IMR-90 (cell line): ENCODE measurements at regions not wholly inside any gene's neighbourhood (a gene's known extent, or its start where the extent isn't known, plus 50 kb on each side); places are given as distances from the start of the nearest gene placed in this dataset.

Experiments used
- ATAC-seq: fragments of 200-7000 bp; cut with Tn5 transposase; 2 replicates; pipeline ENCODE4 v1.9.1; 2020; ENCODE audit warnings: low read depth, mild to moderate bottlenecking, moderate library complexity
- BruUV-seq: library from RNA; stranded (reverse); fragments of 400-500 nt; replicated peaks from 2 replicates; lab custom pipeline; 2021; lab: Mats Ljungman, UMichigan
- CTCF ChIA-PET: fragments of 300-600 bp; formaldehyde crosslinking; extraction: SDS; loops from one replicate; lab custom pipeline; 2021; ENCODE audit warnings: antibody characterized with exemption; lab: Yijun Ruan, JAX
- POLR2A ChIA-PET: fragments of 300-600 bp; sonication (Branson Sonifier 250); formaldehyde crosslinking; loops from one replicate; lab custom pipeline; 2022; ENCODE audit warnings: antibody characterized with exemption; ENCODE audit not compliant: unreplicated experiment; lab: Charles Lee
- DNase-seq: peaks from one replicate; pipeline ENCODE4 v3.0.0; 2013
- H2AFZ ChIP-seq: replicated peaks from 2 replicates; pipeline ENCODE3; 2013; ENCODE audit warnings: low read length, mild to moderate bottlenecking; ENCODE audit not compliant: poor library complexity
- H2AK5ac ChIP-seq: 2 replicates; pipeline ENCODE4 v1.6.1; 2013; ENCODE audit warnings: low read depth, low read length, inconsistent platforms
- H2AK9ac ChIP-seq: replicated peaks from 2 replicates; pipeline ENCODE3; 2013; ENCODE audit warnings: mild to moderate bottlenecking, low read depth, low read length, moderate library complexity; ENCODE audit not compliant: poor library complexity
- H2BK120ac ChIP-seq: 2 replicates; pipeline ENCODE4 v1.6.1; 2013; ENCODE audit warnings: low read depth, low read length, inconsistent platforms
- H2BK15ac ChIP-seq: 3 replicates; pipeline ENCODE4 v1.6.1; 2013; ENCODE audit warnings: low read depth, low read length, inconsistent platforms
- H2BK20ac ChIP-seq: 2 replicates; pipeline ENCODE4 v1.6.1; 2013; ENCODE audit warnings: low read depth, mild to moderate bottlenecking, inconsistent platforms, low read length, moderate library complexity
- H2BK5ac ChIP-seq: 2 replicates; pipeline ENCODE4 v1.6.1; 2013; ENCODE audit warnings: mild to moderate bottlenecking, low read depth, low read length, inconsistent platforms; ENCODE audit not compliant: poor library complexity, severe bottlenecking
- H3K14ac ChIP-seq: replicated peaks from 2 replicates; pipeline ENCODE4 v1.6.1; 2013; ENCODE audit warnings: low read depth, low read length, inconsistent platforms
- H3K18ac ChIP-seq: 2 replicates; pipeline ENCODE4 v1.6.1; 2013; ENCODE audit warnings: low read depth, low read length, control low read depth
- H3K23ac ChIP-seq: 2 replicates; pipeline ENCODE4 v1.6.1; 2013; ENCODE audit warnings: low read depth, low read length, inconsistent platforms
- H3K27ac ChIP-seq: 2 replicates; pipeline ENCODE4 v1.5.1; 2013; ENCODE audit warnings: mild to moderate bottlenecking, control low read depth, low read length; ENCODE audit not compliant: insufficient read depth
- H3K27me3 ChIP-seq: 2 replicates; pipeline ENCODE4 v1.6.1; 2013; ENCODE audit warnings: low read length; ENCODE audit not compliant: control insufficient read depth, insufficient read depth
- H3K36me3 ChIP-seq: 2 replicates; pipeline ENCODE4 v1.6.1; 2013; ENCODE audit warnings: low read length, mixed read lengths; ENCODE audit not compliant: control insufficient read depth, insufficient read depth
- H3K4ac ChIP-seq: 2 replicates; pipeline ENCODE4 v1.6.1; 2013; ENCODE audit warnings: low read depth, low read length, inconsistent platforms
- H3K4me1 ChIP-seq: 2 replicates; pipeline ENCODE4 v1.6.1; 2013; ENCODE audit warnings: low read length, mixed read lengths; ENCODE audit not compliant: control insufficient read depth, insufficient read depth
- H3K4me2 ChIP-seq: 2 replicates; pipeline ENCODE4 v1.6.1; 2013; ENCODE audit warnings: low read depth, mild to moderate bottlenecking, control low read depth, low read length, moderate library complexity
- H3K4me3 ChIP-seq: 2 replicates; pipeline ENCODE4 v1.5.1; 2013; ENCODE audit warnings: low read depth, mild to moderate bottlenecking, control low read depth, low read length, moderate library complexity; ENCODE audit not compliant: insufficient read depth
- H3K56ac ChIP-seq: 2 replicates; pipeline ENCODE4 v1.6.1; 2013; ENCODE audit warnings: low read length, inconsistent platforms; ENCODE audit not compliant: insufficient read depth; ENCODE audit errors: extremely low read depth
- H3K79me1 ChIP-seq, 2 experiments: 2 replicates each; pipeline ENCODE4 v1.6.1; 2013; ENCODE audit warnings: low read length in 2 of 2, inconsistent platforms in 1 of 2, low read depth in 1 of 2
- H3K9ac ChIP-seq: 2 replicates; pipeline ENCODE4 v1.6.1; 2013; ENCODE audit warnings: low read depth, low read length, control low read depth
- H3K9me1 ChIP-seq: 2 replicates; pipeline ENCODE4 v1.6.1; 2013; ENCODE audit warnings: low read length, inconsistent platforms; ENCODE audit not compliant: insufficient read depth
- H3K9me3 ChIP-seq: 2 replicates; pipeline ENCODE4 v1.6.1; 2013; ENCODE audit warnings: low read length; ENCODE audit not compliant: control insufficient read depth, insufficient read depth
- H4K20me1 ChIP-seq: 2 replicates; pipeline ENCODE4 v1.6.1; 2013; ENCODE audit warnings: low read length, inconsistent platforms; ENCODE audit not compliant: insufficient read depth
- H4K5ac ChIP-seq: 2 replicates; pipeline ENCODE4 v1.6.1; 2013; ENCODE audit warnings: mild to moderate bottlenecking, low read depth, low read length, control low read depth
- H4K8ac ChIP-seq, 2 experiments: 2 replicates each; pipeline ENCODE4 v1.6.1; 2013; ENCODE audit warnings: low read depth in 2 of 2, low read length in 2 of 2, control low read depth in 1 of 2, inconsistent platforms in 1 of 2
- H4K91ac ChIP-seq: 2 replicates; pipeline ENCODE4 v1.6.1; 2013; ENCODE audit warnings: low read depth, low read length, inconsistent platforms; ENCODE audit not compliant: insufficient read depth
- BHLHE40 ChIP-seq: fragments of 150-350 bp; IDR thresholded peaks from 2 replicates; pipeline ENCODE4 v1.6.1; 2016; ENCODE audit warnings: mild to moderate bottlenecking, low read depth, low read length
- CEBPB ChIP-seq: IDR thresholded peaks from 2 replicates; pipeline ENCODE4 v1.6.1; 2012; ENCODE audit warnings: low read depth, low read length, improper control_type of control experiment
- CHD1 ChIP-seq: IDR thresholded peaks from 2 replicates; pipeline ENCODE4 v1.6.1; 2012; ENCODE audit warnings: low read depth, low read length, improper control_type of control experiment
- FOS ChIP-seq: fragments of 150-350 bp; IDR thresholded peaks from 2 replicates; pipeline ENCODE4 v1.6.1; 2016; ENCODE audit warnings: low read depth, low read length
- MAFK ChIP-seq: IDR thresholded peaks from 2 replicates; pipeline ENCODE4 v1.6.1; 2012; ENCODE audit warnings: low read depth, low read length, improper control_type of control experiment
- MAZ ChIP-seq: IDR thresholded peaks from 2 replicates; pipeline ENCODE4 v1.6.1; 2012; ENCODE audit warnings: low read depth, mild to moderate bottlenecking, low read length, improper control_type of control experiment, moderate library complexity, borderline replicate concordance
- MXI1 ChIP-seq: IDR thresholded peaks from 2 replicates; pipeline ENCODE4 v1.6.1; 2012; ENCODE audit warnings: low read depth, mild to moderate bottlenecking, low read length, moderate library complexity, borderline replicate concordance
- NFE2L2 ChIP-seq: fragments of 150-350 bp; IDR thresholded peaks from 2 replicates; pipeline ENCODE4 v1.6.1; 2016; ENCODE audit warnings: low read depth, mild to moderate bottlenecking, low read length
- POLR2A ChIP-seq: IDR thresholded peaks from 2 replicates; pipeline ENCODE4 v1.6.1; 2012; ENCODE audit warnings: mild to moderate bottlenecking, low read depth, low read length
- RCOR1 ChIP-seq: IDR thresholded peaks from 2 replicates; pipeline ENCODE4 v1.6.1; 2012; ENCODE audit warnings: mild to moderate bottlenecking, low read length, improper control_type of control experiment; ENCODE audit not compliant: insufficient replicate concordance
- WGBS, 2 experiments: methylation state at CpG; one replicate each; pipeline versions ENCODE4 v1.1.5 to v1.1.7; 2013; ENCODE audit warnings: missing lambda C conversion rate in 2 of 2; ENCODE audit not compliant: insufficient read length in 1 of 2; ENCODE audit errors: extremely low coverage in 2 of 2; 5-methylcytosine and 5-hydroxymethylcytosine counted together
- dilution Hi-C: fragments of 300-500 bp; cut with HindIII; formaldehyde crosslinking; loops from one replicate; pipeline ENCODE4 v1.14.3; 2018; ENCODE audit warnings: low sequenced_read_pairs; ENCODE audit not compliant: unreplicated experiment
- in situ Hi-C: fragments of 300-500 bp; cut with MboI; formaldehyde crosslinking; loops from 3 replicates; pipeline ENCODE4 v1.14.3; 2019; ENCODE audit warnings: low sequenced_read_pairs, inconsistent platforms, mixed read lengths
- intact Hi-C: fragments of 100-400 bp; cut with micrococcal nuclease; formaldehyde crosslinking; loops from 2 replicates; pipeline ENCODE4 v1.10.0; 2022
- TF ChIP-seq, protein P1 (sequence below): fragments of 150-350 bp; IDR thresholded peaks from 2 replicates; pipeline ENCODE4 v1.6.1; 2017; ENCODE audit warnings: mild to moderate bottlenecking, antibody characterized with exemption, low read length, low read depth
- TF ChIP-seq, protein P2 (sequence below): conservative IDR thresholded peaks from 2 replicates; pipeline ENCODE4 v1.5.1; 2012; ENCODE audit warnings: mild to moderate bottlenecking, low read depth, low read length, improper control_type of control experiment

DNA sequence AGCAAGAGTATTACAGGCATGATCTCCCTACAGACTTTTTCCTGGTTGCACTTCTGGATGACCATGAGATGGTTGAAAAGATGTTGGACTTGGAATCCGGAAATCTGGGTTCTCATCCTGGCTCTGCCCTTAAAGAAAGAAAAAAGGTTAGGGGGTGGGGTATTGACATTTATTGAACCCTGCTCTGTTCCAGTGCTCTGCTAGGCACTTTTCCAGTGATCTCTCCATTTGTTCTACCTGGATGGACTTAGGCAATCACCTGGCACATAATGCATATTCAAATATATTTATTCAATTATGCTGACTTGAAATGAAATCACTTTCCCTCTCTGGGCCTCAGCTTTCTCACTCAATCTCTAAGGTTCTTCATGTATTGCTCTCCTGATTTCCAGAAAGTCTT lies 101.0 kb upstream of the NFIA start:
- no peaks in the 10 kb centered on the region for H3K9me3 ChIP-seq
- DNase-seq (no peak), ATAC-seq (no peak)
- no peak overlapping the region for H3K23ac ChIP-seq
- H2AK5ac ChIP-seq, result no peak overlapping the region
- H2AFZ ChIP-seq, result no peak overlapping the region
- TF ChIP-seq CEBPB (no peak), MXI1 (no peak), MAFK (no peak), FOS (no peak), POLR2A (no peak), CHD1 (no peak), BHLHE40 (no peak), MAZ (no peak), RCOR1 (no peak), NFE2L2 (no peak)
- TF ChIP-seq, protein P1, sequence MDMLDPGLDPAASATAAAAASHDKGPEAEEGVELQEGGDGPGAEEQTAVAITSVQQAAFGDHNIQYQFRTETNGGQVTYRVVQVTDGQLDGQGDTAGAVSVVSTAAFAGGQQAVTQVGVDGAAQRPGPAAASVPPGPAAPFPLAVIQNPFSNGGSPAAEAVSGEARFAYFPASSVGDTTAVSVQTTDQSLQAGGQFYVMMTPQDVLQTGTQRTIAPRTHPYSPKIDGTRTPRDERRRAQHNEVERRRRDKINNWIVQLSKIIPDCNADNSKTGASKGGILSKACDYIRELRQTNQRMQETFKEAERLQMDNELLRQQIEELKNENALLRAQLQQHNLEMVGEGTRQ, result no peak
- TF ChIP-seq, protein P2, sequence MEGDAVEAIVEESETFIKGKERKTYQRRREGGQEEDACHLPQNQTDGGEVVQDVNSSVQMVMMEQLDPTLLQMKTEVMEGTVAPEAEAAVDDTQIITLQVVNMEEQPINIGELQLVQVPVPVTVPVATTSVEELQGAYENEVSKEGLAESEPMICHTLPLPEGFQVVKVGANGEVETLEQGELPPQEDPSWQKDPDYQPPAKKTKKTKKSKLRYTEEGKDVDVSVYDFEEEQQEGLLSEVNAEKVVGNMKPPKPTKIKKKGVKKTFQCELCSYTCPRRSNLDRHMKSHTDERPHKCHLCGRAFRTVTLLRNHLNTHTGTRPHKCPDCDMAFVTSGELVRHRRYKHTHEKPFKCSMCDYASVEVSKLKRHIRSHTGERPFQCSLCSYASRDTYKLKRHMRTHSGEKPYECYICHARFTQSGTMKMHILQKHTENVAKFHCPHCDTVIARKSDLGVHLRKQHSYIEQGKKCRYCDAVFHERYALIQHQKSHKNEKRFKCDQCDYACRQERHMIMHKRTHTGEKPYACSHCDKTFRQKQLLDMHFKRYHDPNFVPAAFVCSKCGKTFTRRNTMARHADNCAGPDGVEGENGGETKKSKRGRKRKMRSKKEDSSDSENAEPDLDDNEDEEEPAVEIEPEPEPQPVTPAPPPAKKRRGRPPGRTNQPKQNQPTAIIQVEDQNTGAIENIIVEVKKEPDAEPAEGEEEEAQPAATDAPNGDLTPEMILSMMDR, result no peak
- H3K36me3 ChIP-seq, result no peaks in the 10 kb centered on the region
- H3K27me3 ChIP-seq, result peaks cover 2% of the 10 kb centered on the region; the same call in 1 of the 2 replicates
- intact Hi-C loops, result no loop called here
- H3K27ac ChIP-seq, result no peak overlapping the region
- dilution Hi-C loops, result no loop called here
- H4K5ac ChIP-seq, result no peak overlapping the region
- no peak overlapping the region for H2BK20ac ChIP-seq
- H3K14ac ChIP-seq, result no peak overlapping the region
- POLR2A ChIA-PET, result no interaction called here
- no peak overlapping the region for H4K8ac ChIP-seq
- no peak overlapping the region for H3K4ac ChIP-seq
- no peak overlapping the region for H3K56ac ChIP-seq
- BruUV-seq, result no TSS peak
- no peak overlapping the region for H2BK15ac ChIP-seq
- H2AK9ac ChIP-seq, result no peak overlapping the region
- WGBS, 2 experiments, result no CpG with 5 or more reads among the region's 1 CpG
- no peaks in the 10 kb centered on the region for H3K79me1 ChIP-seq
- H3K4me2 ChIP-seq, result no peak overlapping the region
- H3K4me1 ChIP-seq, result no peaks in the 10 kb centered on the region
- no peak overlapping the region for H3K9ac ChIP-seq
- H4K91ac ChIP-seq, result no peak overlapping the region
- no peak overlapping the region for H3K18ac ChIP-seq
- no peak overlapping the region for H3K4me3 ChIP-seq
- in situ Hi-C loops, result no loop called here
- no peaks in the 10 kb centered on the region for H3K9me1 ChIP-seq
- H2BK5ac ChIP-seq, result no peak overlapping the region
- no peaks in the 10 kb centered on the region for H4K20me1 ChIP-seq
- no peak overlapping the region for H2BK120ac ChIP-seq
- CTCF ChIA-PET, result no interaction called here
